HG03432 (cell line): ENCODE measurements at regions not wholly inside any gene's neighbourhood (a gene's known extent, or its start where the extent isn't known, plus 50 kb on each side); places are given as distances from the start of the nearest gene placed in this dataset.
"Not testable (repeated sequence)": the region's sequence is repeated elsewhere in the genome, so short reads cannot be mapped to it uniquely, and the experiment has no call there.

Experiments
- ATAC-seq: cut with Tn5 transposase; IDR thresholded peaks from one replicate; pipeline ENCODE4 v1.9.1; 2021; ENCODE audit warnings: mild to moderate bottlenecking, moderate library complexity; ENCODE audit not compliant: unreplicated experiment

GRCh38 chr11:110347660-110348059 is 51.2 kb upstream of the RDX start:
- ATAC-seq = no peak

- ATAC-seq = peak; percentile 89
Observed at GRCh38 chr11:110349138-110349996, 53.0 kb upstream of the RDX start.

GRCh38 chr11:110349997-110350383 is 53.6 kb upstream of the RDX start:
- ATAC-seq = not testable (repeated sequence)

- no peak for ATAC-seq
Observed at GRCh38 chr11:110355011-110355744, 58.8 kb upstream of the RDX start.

- no peak for ATAC-seq
Observed at GRCh38 chr11:110356762-110357671, 60.6 kb upstream of the RDX start.

GRCh38 chr11:110358336-110358735 is 61.9 kb upstream of the RDX start:
- no peak for ATAC-seq

GRCh38 chr11:110360781-110361408 is 64.5 kb upstream of the RDX start:
- not testable (repeated sequence) for ATAC-seq

GRCh38 chr11:110362971-110363509 is 66.6 kb upstream of the RDX start:
- no peak for ATAC-seq

- ATAC-seq = no peak
Observed at GRCh38 chr11:110366291-110366690, 63.5 kb upstream of the FDX1 start.

- ATAC-seq = no peak
Observed at GRCh38 chr11:110367571-110367970, 62.2 kb upstream of the FDX1 start.

GRCh38 chr11:110371084-110371483 is 58.7 kb upstream of the FDX1 start:
- ATAC-seq = no peak

- ATAC-seq = peak; percentile 91
Observed at GRCh38 chr11:110373051-110373702, 56.6 kb upstream of the FDX1 start.

- ATAC-seq = no peak
Observed at GRCh38 chr11:110374921-110375320, 54.8 kb upstream of the FDX1 start.

- no peak for ATAC-seq
Observed at GRCh38 chr11:110375351-110375750, 54.4 kb upstream of the FDX1 start.

- ATAC-seq = no peak
Observed at GRCh38 chr11:110376021-110376420, 53.7 kb upstream of the FDX1 start.

- peak; percentile 19 for ATAC-seq
Observed at GRCh38 chr11:110376711-110377324, 52.9 kb upstream of the FDX1 start.

- no peak for ATAC-seq
Observed at GRCh38 chr11:110377434-110377833, 52.3 kb upstream of the FDX1 start.

- ATAC-seq = no peak
Observed at GRCh38 chr11:110379261-110379660, 50.5 kb upstream of the FDX1 start.

- ATAC-seq = no peak
Observed at GRCh38 chr11:110379936-110380335, 49.8 kb upstream of the FDX1 start.
